ENCODE measurements at regions not wholly inside any gene's neighbourhood (a gene's known extent, or its start where the extent isn't known, plus 50 kb on each side); places are given as distances from the start of the nearest gene placed in this dataset.

DNA sequence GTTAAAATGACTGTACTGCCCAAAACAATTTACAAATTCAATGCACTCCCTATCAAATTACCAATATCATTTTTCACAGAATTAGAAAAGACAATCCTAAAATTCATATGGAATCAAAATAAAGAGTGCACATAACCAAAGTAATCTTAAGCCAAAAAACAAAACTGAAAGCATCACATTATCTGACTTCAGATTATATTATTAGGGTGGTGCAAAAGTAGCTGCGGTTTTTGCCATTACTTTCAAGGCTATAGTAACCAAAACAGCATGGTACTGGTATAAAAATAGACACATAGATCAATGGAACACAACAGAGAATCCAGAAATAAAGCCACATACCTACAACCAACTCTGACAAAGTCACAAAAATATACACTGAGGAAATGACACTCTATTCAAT is 396.6 kb downstream of the EIPR1 start:
- no peak overlapping the region for H3K27ac ChIP-seq (ENCODE audit: low read depth, low read length)
- H2BK5ac ChIP-seq (ENCODE audit: low read length): no peak overlapping the region
- H3K56ac ChIP-seq (ENCODE audit: low read length): no peak overlapping the region
- no peaks in the 10 kb centered on the region for H3K36me3 ChIP-seq (ENCODE audit: control insufficient read depth, insufficient read depth, low read length)
- no peak overlapping the region for H4K8ac ChIP-seq (ENCODE audit: low read depth, low read length)
- no peaks in the 10 kb centered on the region for H3K27me3 ChIP-seq (ENCODE audit: insufficient read depth, low read length, poor library complexity)
- no peak overlapping the region for H2BK120ac ChIP-seq (ENCODE audit: low read depth, low read length)
- H3K4ac ChIP-seq (ENCODE audit: low read depth, low read length): no peak overlapping the region
- DNase-seq: no peak
- no peak overlapping the region for H3K9ac ChIP-seq (ENCODE audit: low read length)
- no peak overlapping the region for H3K23ac ChIP-seq (ENCODE audit: low read length)
- H3K18ac ChIP-seq (ENCODE audit: low read length): no peak overlapping the region
- no peak overlapping the region for H4K5ac ChIP-seq (ENCODE audit: low read length)
- H3K4me2 ChIP-seq (ENCODE audit: low read length): no peak overlapping the region
- H2AK5ac ChIP-seq (ENCODE audit: low read length): no peak overlapping the region
- no peaks in the 10 kb centered on the region for H3K79me2 ChIP-seq (ENCODE audit: control insufficient read depth, insufficient read depth, low read length)
- H3K79me1 ChIP-seq (ENCODE audit: low read length): no peaks in the 10 kb centered on the region
- no CpG with 5 or more reads among the region's 1 CpG for WGBS (ENCODE audit: extremely low coverage, insufficient coverage, low lambda C conversion rate)
- H2BK15ac ChIP-seq (replicated peaks; ENCODE audit: low read depth): no peak overlapping the region
- no peak overlapping the region for H3K4me3 ChIP-seq (ENCODE audit: low read length)
- no peaks in the 10 kb centered on the region for H3K4me1 ChIP-seq (ENCODE audit: control insufficient read depth, low read depth, low read length)

DNA sequence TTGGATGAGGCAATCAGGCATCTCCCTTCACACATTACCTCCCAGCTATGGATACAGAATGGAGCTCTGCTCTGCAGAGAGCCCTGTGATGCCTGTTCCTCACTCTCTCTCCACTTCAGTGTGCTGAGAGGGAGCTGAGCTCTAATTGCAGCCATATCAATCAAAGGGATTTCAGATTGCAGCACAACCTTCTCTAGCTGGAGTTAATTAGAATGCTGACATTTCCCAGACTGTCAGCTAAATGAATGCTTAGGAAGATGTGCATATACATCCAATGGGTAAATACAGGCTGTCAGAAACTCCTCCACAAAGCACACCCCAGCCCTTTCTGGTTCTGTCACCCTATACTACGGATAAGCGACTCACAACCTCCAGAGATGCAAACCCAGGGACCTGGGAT is 402.6 kb downstream of the EIPR1 start:
- DNase-seq: no peak
- no peak overlapping the region for H3K23ac ChIP-seq (ENCODE audit: low read length)
- no peak overlapping the region for H3K56ac ChIP-seq (ENCODE audit: low read length)
- H2BK120ac ChIP-seq (ENCODE audit: low read depth, low read length): no peak overlapping the region
- no peak overlapping the region for H2BK15ac ChIP-seq (replicated peaks; ENCODE audit: low read depth)
- H3K36me3 ChIP-seq (ENCODE audit: control insufficient read depth, insufficient read depth, low read length): no peaks in the 10 kb centered on the region
- no peak overlapping the region for H2BK5ac ChIP-seq (ENCODE audit: low read length)
- no peaks in the 10 kb centered on the region for H3K79me1 ChIP-seq (ENCODE audit: low read length)
- H3K4me2 ChIP-seq (ENCODE audit: low read length): no peak overlapping the region
- no peaks in the 10 kb centered on the region for H3K79me2 ChIP-seq (ENCODE audit: control insufficient read depth, insufficient read depth, low read length)
- no peak overlapping the region for H4K5ac ChIP-seq (ENCODE audit: low read length)
- H2AK5ac ChIP-seq (ENCODE audit: low read length): no peak overlapping the region
- no peak overlapping the region for H3K9ac ChIP-seq (ENCODE audit: low read length)
- no peaks in the 10 kb centered on the region for H3K4me1 ChIP-seq (ENCODE audit: control insufficient read depth, low read depth, low read length)
- H3K4ac ChIP-seq (ENCODE audit: low read depth, low read length): no peak overlapping the region
- H3K27ac ChIP-seq (ENCODE audit: low read depth, low read length): no peak overlapping the region
- no peak overlapping the region for H3K18ac ChIP-seq (ENCODE audit: low read length)
- no peak overlapping the region for H4K8ac ChIP-seq (ENCODE audit: low read depth, low read length)
- no CpG with 5 or more reads among the region's 2 CpGs for WGBS (ENCODE audit: extremely low coverage, insufficient coverage, low lambda C conversion rate)
- H3K27me3 ChIP-seq (ENCODE audit: insufficient read depth, low read length, poor library complexity): no peaks in the 10 kb centered on the region
- no peak overlapping the region for H3K4me3 ChIP-seq (ENCODE audit: low read length)

DNA sequence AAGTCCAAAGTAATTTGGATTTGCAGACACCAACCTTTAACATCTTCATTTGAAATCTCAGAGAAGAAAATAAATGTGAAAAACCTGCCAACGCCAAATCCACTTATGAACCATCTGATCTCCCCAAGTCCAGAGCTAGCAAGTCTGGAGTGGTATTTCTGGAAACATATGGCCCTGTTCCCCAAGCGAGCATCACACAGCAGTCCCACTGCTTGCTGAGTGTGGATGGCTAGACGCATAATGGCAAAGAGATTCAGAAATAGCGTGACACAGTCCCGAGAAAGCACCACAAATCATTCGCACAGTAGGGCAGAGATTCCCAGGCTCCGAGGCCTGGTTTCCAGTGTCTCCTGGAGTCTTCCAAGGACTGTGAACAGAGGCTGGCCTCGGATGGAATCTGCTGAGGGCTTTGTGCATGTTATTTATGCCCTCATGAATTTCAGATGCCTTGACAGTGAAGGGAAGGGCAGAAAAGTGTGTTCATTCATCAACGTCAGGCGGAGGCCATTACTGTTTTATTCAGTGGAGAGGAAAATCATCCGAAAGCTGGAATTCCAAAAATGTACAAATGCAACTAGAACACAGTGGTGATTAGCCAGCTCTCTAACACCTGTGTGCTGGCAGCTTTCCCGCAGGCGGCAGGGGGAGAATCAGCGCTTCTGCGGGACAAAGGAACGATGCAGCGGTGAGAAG is 417.0 kb downstream of the EIPR1 start:
- H4K5ac ChIP-seq (ENCODE audit: low read length): no peak overlapping the region
- no CpG with 5 or more reads among the region's 17 CpGs for WGBS (ENCODE audit: extremely low coverage, insufficient coverage, low lambda C conversion rate)

DNA sequence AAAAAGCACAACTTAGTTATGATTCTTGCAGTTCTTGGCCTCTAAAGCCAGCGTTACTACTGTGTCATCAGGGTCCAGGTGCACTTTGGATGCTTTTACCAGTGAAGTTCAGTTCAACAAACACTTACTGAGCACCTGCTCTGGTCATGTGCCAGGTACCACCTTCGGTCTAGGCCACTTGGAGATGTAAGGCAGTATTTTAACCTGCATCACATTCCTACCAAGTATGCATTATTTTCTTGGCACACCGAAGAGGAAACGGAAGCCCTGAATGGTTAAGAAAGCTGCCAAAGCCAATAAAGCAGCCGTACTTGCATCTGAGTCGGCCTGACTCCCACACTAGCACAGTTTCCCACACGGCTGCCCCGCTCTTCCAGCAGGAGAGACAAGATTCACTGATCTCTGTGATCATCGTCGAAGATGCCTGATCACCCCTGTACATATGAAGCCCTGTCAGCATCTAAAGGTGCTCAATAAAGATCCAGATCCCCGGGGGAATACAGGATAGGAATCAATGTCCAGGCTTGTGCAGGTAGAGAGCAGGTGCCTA is 427.1 kb downstream of the EIPR1 start:
- DNase-seq: no peak
- WGBS (ENCODE audit: extremely low coverage, insufficient coverage, low lambda C conversion rate): no CpG with 5 or more reads among the region's 11 CpGs
- H3K79me2 ChIP-seq (ENCODE audit: control insufficient read depth, insufficient read depth, low read length): no peaks in the 10 kb centered on the region
- H3K18ac ChIP-seq (ENCODE audit: low read length): no peak overlapping the region
- no peak overlapping the region for H2BK120ac ChIP-seq (ENCODE audit: low read depth, low read length)
- no peak overlapping the region for H2BK15ac ChIP-seq (replicated peaks; ENCODE audit: low read depth)
- H2BK5ac ChIP-seq (ENCODE audit: low read length): no peak overlapping the region
- H3K9ac ChIP-seq (ENCODE audit: low read length): no peak overlapping the region
- H3K4me1 ChIP-seq (ENCODE audit: control insufficient read depth, low read depth, low read length): no peaks in the 10 kb centered on the region
- no peak overlapping the region for H4K5ac ChIP-seq (ENCODE audit: low read length)
- H3K4ac ChIP-seq (ENCODE audit: low read depth, low read length): no peak overlapping the region
- no peak overlapping the region for H3K56ac ChIP-seq (ENCODE audit: low read length)
- no peaks in the 10 kb centered on the region for H3K79me1 ChIP-seq (ENCODE audit: low read length)
- no peak overlapping the region for H2AK5ac ChIP-seq (ENCODE audit: low read length)
- H3K27ac ChIP-seq (ENCODE audit: low read depth, low read length): no peak overlapping the region
- no peak overlapping the region for H3K23ac ChIP-seq (ENCODE audit: low read length)
- H3K27me3 ChIP-seq (ENCODE audit: insufficient read depth, low read length, poor library complexity): no peaks in the 10 kb centered on the region
- H3K36me3 ChIP-seq (ENCODE audit: control insufficient read depth, insufficient read depth, low read length): no peaks in the 10 kb centered on the region
- no peak overlapping the region for H4K8ac ChIP-seq (ENCODE audit: low read depth, low read length)
- H3K4me3 ChIP-seq (ENCODE audit: low read length): no peak overlapping the region
- H3K4me2 ChIP-seq (ENCODE audit: low read length): no peak overlapping the region

More for the DNA sequence above, 417.0 kb downstream of the EIPR1 start:
- Histone ChIP-seq H3K56ac (ENCODE audit: low read length) (no peak overlapping the region), H3K4me1 (ENCODE audit: control insufficient read depth, low read depth, low read length) (no peaks in the 10 kb centered on the region), H2BK5ac (ENCODE audit: low read length) (no peak overlapping the region), H3K4me3 (ENCODE audit: low read length) (no peak overlapping the region), H3K79me1 (ENCODE audit: low read length) (no peaks in the 10 kb centered on the region), H3K18ac (ENCODE audit: low read length) (no peak overlapping the region), H3K36me3 (ENCODE audit: control insufficient read depth, insufficient read depth, low read length) (no peaks in the 10 kb centered on the region), H3K4ac (ENCODE audit: low read depth, low read length) (no peak overlapping the region), H3K27me3 (ENCODE audit: insufficient read depth, low read length, poor library complexity) (no peaks in the 10 kb centered on the region), H2BK120ac (ENCODE audit: low read depth, low read length) (no peak overlapping the region), H4K8ac (ENCODE audit: low read depth, low read length) (no peak overlapping the region), H3K23ac (ENCODE audit: low read length) (no peak overlapping the region), H2AK5ac (ENCODE audit: low read length) (no peak overlapping the region), H3K27ac (ENCODE audit: low read depth, low read length) (no peak overlapping the region), H3K79me2 (ENCODE audit: control insufficient read depth, insufficient read depth, low read length) (no peaks in the 10 kb centered on the region), H3K4me2 (ENCODE audit: low read length) (no peak overlapping the region), H2BK15ac (replicated peaks; ENCODE audit: low read depth) (no peak overlapping the region), H3K9ac (ENCODE audit: low read length) (no peak overlapping the region)
- DNase-seq: no peak

DNA sequence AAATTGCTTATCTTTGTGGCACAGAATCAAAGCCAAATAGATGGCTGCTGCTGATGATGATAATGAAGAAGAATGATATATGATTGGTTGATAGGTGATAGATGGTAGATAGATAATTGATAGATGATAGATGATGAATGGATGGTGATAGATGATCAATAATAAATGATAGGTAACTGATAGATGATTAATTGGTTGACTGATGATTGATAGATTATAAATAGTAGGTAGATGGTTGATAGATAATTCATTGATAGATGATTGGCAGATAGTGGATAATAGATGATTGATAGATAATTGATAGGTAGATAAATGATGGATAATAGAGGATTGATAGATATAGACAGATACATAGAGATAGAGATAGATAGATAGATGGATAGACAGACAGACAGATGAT is 430.2 kb downstream of the EIPR1 start:
- H3K4me1 ChIP-seq (ENCODE audit: control insufficient read depth, low read depth, low read length): no peaks in the 10 kb centered on the region
- no peak overlapping the region for H3K23ac ChIP-seq (ENCODE audit: low read length)
- H2AK5ac ChIP-seq (ENCODE audit: low read length): no peak overlapping the region
- H3K4me3 ChIP-seq (ENCODE audit: low read length): no peak overlapping the region
- H2BK5ac ChIP-seq (ENCODE audit: low read length): no peak overlapping the region
- no peaks in the 10 kb centered on the region for H3K27me3 ChIP-seq (ENCODE audit: insufficient read depth, low read length, poor library complexity)
- no peak overlapping the region for H4K5ac ChIP-seq (ENCODE audit: low read length)
- no peak for DNase-seq
- H3K4me2 ChIP-seq (ENCODE audit: low read length): no peak overlapping the region
- H3K79me1 ChIP-seq (ENCODE audit: low read length): no peaks in the 10 kb centered on the region
- no peak overlapping the region for H3K4ac ChIP-seq (ENCODE audit: low read depth, low read length)
- H4K8ac ChIP-seq (ENCODE audit: low read depth, low read length): no peak overlapping the region
- no peak overlapping the region for H2BK15ac ChIP-seq (replicated peaks; ENCODE audit: low read depth)
- H3K79me2 ChIP-seq (ENCODE audit: control insufficient read depth, insufficient read depth, low read length): no peaks in the 10 kb centered on the region
- H3K18ac ChIP-seq (ENCODE audit: low read length): no peak overlapping the region
- H2BK120ac ChIP-seq (ENCODE audit: low read depth, low read length): no peak overlapping the region
- no peak overlapping the region for H3K27ac ChIP-seq (ENCODE audit: low read depth, low read length)
- H3K56ac ChIP-seq (ENCODE audit: low read length): no peak overlapping the region
- H3K36me3 ChIP-seq (ENCODE audit: control insufficient read depth, insufficient read depth, low read length): no peaks in the 10 kb centered on the region
- H3K9ac ChIP-seq (ENCODE audit: low read length): no peak overlapping the region

DNA sequence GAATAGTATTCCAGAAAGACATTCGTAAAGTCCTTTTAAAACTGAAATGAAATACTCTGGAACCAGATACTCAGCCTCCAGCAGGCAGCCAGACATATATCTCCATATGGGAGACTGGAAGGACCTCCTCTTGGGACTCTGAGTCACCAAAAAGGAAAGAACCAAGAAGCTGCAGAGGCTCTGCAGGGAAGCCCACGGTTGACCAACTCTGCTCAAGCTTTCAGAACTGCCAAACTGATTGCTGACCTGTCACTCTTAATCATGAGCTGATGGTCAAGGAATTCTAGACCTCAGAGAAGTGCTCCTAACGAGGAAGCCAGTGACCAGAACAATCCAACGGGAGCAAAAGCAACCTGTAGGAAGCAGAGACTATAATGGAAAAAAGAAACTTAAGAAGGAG is 434.7 kb downstream of the EIPR1 start:
- Histone ChIP-seq H3K36me3 (ENCODE audit: control insufficient read depth, insufficient read depth, low read length) (no peaks in the 10 kb centered on the region), H3K4me3 (ENCODE audit: low read length) (no peak overlapping the region), H2BK15ac (replicated peaks; ENCODE audit: low read depth) (no peak overlapping the region), H2BK120ac (ENCODE audit: low read depth, low read length) (no peak overlapping the region), H3K27ac (ENCODE audit: low read depth, low read length) (no peak overlapping the region), H3K79me1 (ENCODE audit: low read length) (no peaks in the 10 kb centered on the region), H3K18ac (ENCODE audit: low read length) (no peak overlapping the region), H4K8ac (ENCODE audit: low read depth, low read length) (no peak overlapping the region), H3K4me1 (ENCODE audit: control insufficient read depth, low read depth, low read length) (no peaks in the 10 kb centered on the region), H4K5ac (ENCODE audit: low read length) (no peak overlapping the region), H3K79me2 (ENCODE audit: control insufficient read depth, insufficient read depth, low read length) (no peaks in the 10 kb centered on the region), H3K9ac (ENCODE audit: low read length) (no peak overlapping the region), H3K4me2 (ENCODE audit: low read length) (no peak overlapping the region), H2AK5ac (ENCODE audit: low read length) (no peak overlapping the region), H3K56ac (ENCODE audit: low read length) (no peak overlapping the region), H3K27me3 (ENCODE audit: insufficient read depth, low read length, poor library complexity) (no peaks in the 10 kb centered on the region), H3K4ac (ENCODE audit: low read depth, low read length) (no peak overlapping the region), H3K23ac (ENCODE audit: low read length) (no peak overlapping the region), H2BK5ac (ENCODE audit: low read length) (no peak overlapping the region)
- no peak for DNase-seq
- WGBS (ENCODE audit: extremely low coverage, insufficient coverage, low lambda C conversion rate): no CpG with 5 or more reads among the region's 4 CpGs

Data from mesendoderm (in vitro differentiated cells).